HCT116 (cell line): ENCODE measurements at regions not wholly inside any gene's neighbourhood (a gene's known extent, or its start where the extent isn't known, plus 50 kb on each side); places are given as distances from the start of the nearest gene placed in this dataset.

Source experiments
- ATAC-seq: fragments of 200-7000 bp; cut with Tn5 transposase; 2 replicates; pipeline ENCODE4 v1.9.1; 2020; ENCODE audit warnings: mild to moderate bottlenecking, moderate library complexity
- BruUV-seq: library from RNA; stranded (reverse); fragments of 400-500 nt; replicated peaks from 2 replicates; lab custom pipeline; 2021; lab: Mats Ljungman, UMichigan
- CTCF ChIA-PET: fragments of 300-600 bp; sonication (Branson Sonifier 250); formaldehyde crosslinking; loops from one replicate; lab custom pipeline; 2021; ENCODE audit warnings: antibody characterized with exemption; lab: Charles Lee
- POLR2A ChIA-PET: fragments of 300-600, 350-600 bp; sonication (Branson Sonifier 250); formaldehyde crosslinking; loops from one replicate; lab custom pipeline; 2021; ENCODE audit warnings: antibody characterized with exemption; lab: Charles Lee
- RAD21 ChIA-PET, 2 experiments: fragments of 300-600 bp; sonication (Branson Sonifier 250); formaldehyde crosslinking; loops; one replicate each; lab custom pipeline; 2023; ENCODE audit warnings: low total read pairs in 2 of 2; ENCODE audit not compliant: uncharacterized antibody in 2 of 2, unreplicated experiment in 2 of 2, low non-redundant PET in 1 of 2; lab: Charles Lee
- DNase-seq: peaks from one replicate; pipeline ENCODE4 v3.0.0-alpha.2; 2010; ENCODE audit warnings: low read depth, low spot score
- H2AFZ ChIP-seq: fragments of 200-600 bp; shearing (Covaris generic), sonication (generic); 2 replicates; pipeline ENCODE4 v1.6.1; 2017; ENCODE audit warnings: low read depth, mixed run types, mixed read lengths, antibody characterized with exemption, low read length; ENCODE audit not compliant: poor library complexity, severe bottlenecking
- H3K27ac ChIP-seq: 2 replicates; pipeline ENCODE4 v1.5.1; 2012; ENCODE audit warnings: low read depth, low read length
- H3K27me3 ChIP-seq: fragments of 200-600 bp; sonication (generic); 2 replicates; pipeline ENCODE4 v1.6.1; 2016; ENCODE audit warnings: mixed run types, low read length, mixed read lengths; ENCODE audit not compliant: insufficient read depth
- H3K36me3 ChIP-seq, 2 experiments: fragments of 200-500 bp in 1 of 2; fragments of 200-600 bp in 1 of 2; sonication (Bioruptor generic) in 1 of 2; sonication (generic) in 1 of 2; 2 replicates each; pipeline versions ENCODE4 v1.5.1 to v1.6.1; 2014 to 2016; ENCODE audit warnings: low read length in 2 of 2, inconsistent platforms in 1 of 2, mixed read lengths in 1 of 2, mixed run types in 1 of 2; ENCODE audit not compliant: insufficient read depth in 2 of 2, control insufficient read depth in 1 of 2
- H3K4me1 ChIP-seq, 2 experiments: fragments of 200-600 bp in 1 of 2; sonication (generic) in 1 of 2; 2 replicates each; pipeline versions ENCODE4 v1.5.1 to v1.6.1; 2012 to 2017; ENCODE audit warnings: low read length in 2 of 2, inconsistent platforms in 1 of 2, mild to moderate bottlenecking in 1 of 2, mixed read lengths in 1 of 2, mixed run types in 1 of 2, moderate library complexity in 1 of 2; ENCODE audit not compliant: insufficient read depth in 2 of 2, control insufficient read depth in 1 of 2
- H3K4me2 ChIP-seq: fragments of 200-600 bp; sonication (generic); 2 replicates; pipeline ENCODE4 v1.6.1; 2017; ENCODE audit warnings: mixed run types, low read length, mixed read lengths
- H3K4me3 ChIP-seq, 2 experiments: fragments of 200-600 bp in 1 of 2; sonication (generic) in 1 of 2; replicated peaks in 1 of 2; 2 replicates each; pipeline ENCODE4 v1.5.1; 2011 to 2016; ENCODE audit warnings: low read length in 2 of 2, control low read depth in 1 of 2, low read depth in 1 of 2, mild to moderate bottlenecking in 1 of 2, mixed read lengths in 1 of 2, mixed run types in 1 of 2
- H3K79me2 ChIP-seq: fragments of 200-600 bp; sonication (generic); 2 replicates; pipeline ENCODE4 v1.6.1; 2017; ENCODE audit warnings: mild to moderate bottlenecking, mixed run types, low read length, moderate library complexity, mixed read lengths; ENCODE audit not compliant: insufficient read depth
- H3K9ac ChIP-seq: fragments of 200-600 bp; sonication (generic); 2 replicates; pipeline ENCODE4 v1.6.1; 2016; ENCODE audit warnings: low read length, mixed read lengths
- H3K9me2 ChIP-seq: fragments of 200-600 bp; sonication (generic), shearing (Covaris generic); 2 replicates; pipeline ENCODE4 v1.6.1; 2017; ENCODE audit warnings: mixed run types, mild to moderate bottlenecking, moderate library complexity; ENCODE audit not compliant: insufficient read depth
- H3K9me3 ChIP-seq, 2 experiments: fragments of 200-500 bp in 1 of 2; fragments of 200-600 bp in 1 of 2; sonication (Bioruptor generic) in 1 of 2; sonication (generic) in 1 of 2; 2 replicates each; pipeline ENCODE4 v1.6.1; 2014 to 2017; ENCODE audit warnings: low read length in 2 of 2, mixed read lengths in 2 of 2, inconsistent platforms in 1 of 2, low read depth in 1 of 2, mild to moderate bottlenecking in 1 of 2, mixed run types in 1 of 2, moderate library complexity in 1 of 2; ENCODE audit not compliant: control insufficient read depth in 1 of 2, insufficient read depth in 1 of 2
- H4K20me1 ChIP-seq: fragments of 200-600 bp; sonication (generic), shearing (Covaris generic); 2 replicates; pipeline ENCODE4 v1.6.1; 2017; ENCODE audit warnings: mixed run types, mild to moderate bottlenecking, moderate library complexity; ENCODE audit not compliant: insufficient read depth
- ATF3 ChIP-seq: IDR thresholded peaks from 2 replicates; pipeline ENCODE4 v1.6.1; 2012
- CBX3 ChIP-seq: IDR thresholded peaks from 2 replicates; pipeline ENCODE4 v1.6.1; 2012; ENCODE audit warnings: low read depth
- CTCF ChIP-seq, 3 experiments: fragments of 200-600 bp in 1 of 3; sonication (generic) in 1 of 3; IDR thresholded peaks in 2 of 3; conservative IDR thresholded peaks in 1 of 3; 2 replicates each; pipeline ENCODE4 v1.5.1; 2012 to 2017; ENCODE audit warnings: low read depth in 2 of 3, low read length in 2 of 3, antibody characterized with exemption in 1 of 3, borderline replicate concordance in 1 of 3, control low read depth in 1 of 3, mild to moderate bottlenecking in 1 of 3, mixed read lengths in 1 of 3, mixed run types in 1 of 3, moderate library complexity in 1 of 3; ENCODE audit not compliant: insufficient read depth in 1 of 3
- EGR1 ChIP-seq: IDR thresholded peaks from 2 replicates; pipeline ENCODE4 v1.6.1; 2012; ENCODE audit warnings: low read depth
- ELF1 ChIP-seq: IDR thresholded peaks from 2 replicates; pipeline ENCODE4 v1.6.1; 2012; ENCODE audit warnings: low read depth, borderline replicate concordance
- EZH2 ChIP-seq: fragments of 200-600 bp; sonication (generic); IDR thresholded peaks from 2 replicates; pipeline ENCODE4 v1.6.1; 2017; ENCODE audit warnings: antibody characterized with exemption, mixed run types
- FOSL1 ChIP-seq: IDR thresholded peaks from 2 replicates; pipeline ENCODE4 v1.6.1; 2012; ENCODE audit warnings: low read depth
- JUND ChIP-seq: IDR thresholded peaks from 2 replicates; pipeline ENCODE4 v1.6.1; 2012
- MAX ChIP-seq: IDR thresholded peaks from 2 replicates; pipeline ENCODE4 v1.6.1; 2012
- POLR2AphosphoS5 ChIP-seq: IDR thresholded peaks from 2 replicates; pipeline ENCODE4 v1.6.1; 2011; ENCODE audit warnings: mild to moderate bottlenecking, low read depth, low read length, moderate library complexity
- RAD21 ChIP-seq: IDR thresholded peaks from 2 replicates; pipeline ENCODE4 v1.6.1; 2012; ENCODE audit warnings: low read depth, mild to moderate bottlenecking
- REST ChIP-seq: IDR thresholded peaks from 2 replicates; pipeline ENCODE4 v1.6.1; 2012; ENCODE audit warnings: low read depth
- SIN3A ChIP-seq: IDR thresholded peaks from 2 replicates; pipeline ENCODE4 v1.6.1; 2012; ENCODE audit warnings: low read depth
- SP1 ChIP-seq: IDR thresholded peaks from 2 replicates; pipeline ENCODE4 v1.6.1; 2012; ENCODE audit warnings: low read depth
- SRF ChIP-seq: IDR thresholded peaks from 2 replicates; pipeline ENCODE4 v1.6.1; 2012; ENCODE audit warnings: low read depth
- TCF7L2 ChIP-seq: IDR thresholded peaks from 2 replicates; pipeline ENCODE4 v1.7.0; 2011; ENCODE audit warnings: borderline replicate concordance, inconsistent platforms; ENCODE audit not compliant: insufficient read depth, insufficient read length; ENCODE audit errors: extremely low read depth
- ZBTB33 ChIP-seq: IDR thresholded peaks from 2 replicates; pipeline ENCODE4 v1.6.1; 2011; ENCODE audit warnings: mild to moderate bottlenecking, low read length, moderate library complexity; ENCODE audit not compliant: insufficient replicate concordance; ENCODE audit errors: extremely low read depth
- ZFX ChIP-seq: fragments of 450-650 bp; IDR thresholded peaks from 2 replicates; pipeline ENCODE4 v1.6.1; 2017
- ZNF274 ChIP-seq: fragments of 200-500 bp; sonication (Bioruptor generic); IDR thresholded peaks from 2 replicates; pipeline ENCODE4 v1.6.1; 2014; ENCODE audit warnings: mild to moderate bottlenecking, low read depth, low read length, inconsistent platforms
- intact Hi-C: fragments of 100-400 bp; cut with micrococcal nuclease; formaldehyde crosslinking; loops from 2 replicates; pipeline ENCODE4 v1.10.0; 2022

- H3K4me2 ChIP-seq = no peak overlapping the region
- no peak for ATAC-seq
These were observed 179.0 kb downstream of the PTEN start for GRCh38 chr10:88042160-88043100.

More at GRCh38 chr10:88042160-88043100, 179.0 kb downstream of the PTEN start:
- Histone ChIP-seq H3K79me2 (no peaks in the 10 kb centered on the region), H3K27ac (no peak overlapping the region), H3K27me3 (no peaks in the 10 kb centered on the region), H2AFZ (no peak overlapping the region), H3K9me2 (no peaks in the 10 kb centered on the region), H3K9me3 (no peaks in the 10 kb centered on the region), H4K20me1 (no peaks in the 10 kb centered on the region), H3K4me3 (no peak overlapping the region), H3K9ac (no peak overlapping the region), H3K4me1 (no peaks in the 10 kb centered on the region), H3K36me3 (no peaks in the 10 kb centered on the region)
- intact Hi-C loops = no loop called here
- BruUV-seq = no TSS peak
- DNase-seq = no peak
- CTCF ChIA-PET = no interaction called here
- POLR2A ChIA-PET = no interaction called here
- TF ChIP-seq ZBTB33 (no peak), SRF (no peak), ZFX (no peak), EGR1 (no peak), CTCF (IDR thresholded peaks at IDR 0.05 in 2 of 3, conservative IDR thresholded peaks at IDR 0.05 in 1 of 3; ENCODE audit: borderline replicate concordance in 1 of 3, insufficient read depth in 1 of 3, low read depth in 2 of 3, low read length in 2 of 3) (no peak), FOSL1 (no peak), JUND (no peak), ATF3 (no peak), SP1 (no peak), SIN3A (no peak), TCF7L2 (no peak), CBX3 (no peak), ZNF274 (no peak), REST (no peak), RAD21 (no peak), ELF1 (no peak), POLR2AphosphoS5 (no peak), MAX (no peak), EZH2 (no peak)
- RAD21 ChIA-PET = no interaction called here
